ENCODE measurements at regions not wholly inside any gene's neighbourhood (a gene's known extent, or its start where the extent isn't known, plus 50 kb on each side); places are given as distances from the start of the nearest gene placed in this dataset.

GRCh38 chr5:53342236-53342635, 138.2 kb upstream of the FST start:
- Histone ChIP-seq H3K9ac (no peak overlapping the region), H3K9me2 (ENCODE audit: insufficient read depth) (no peaks in the 10 kb centered on the region), H3K4me3 (no peak overlapping the region), H3K27ac (no peak overlapping the region), H4K20me1 (ENCODE audit: insufficient read depth) (no peaks in the 10 kb centered on the region), H3K36me3 (ENCODE audit: low read depth) (no peaks in the 10 kb centered on the region), H3F3A (ENCODE audit: insufficient read depth) (peaks cover 18% of the 10 kb centered on the region), H3K4me1 (ENCODE audit: insufficient read depth) (peaks cover 28% of the 10 kb centered on the region), H3K4me2 (ENCODE audit: unreplicated experiment) (no peak overlapping the region), H3K27me3 (replicated peaks; ENCODE audit: insufficient read depth) (no peaks in the 10 kb centered on the region), H3K79me2 (ENCODE audit: insufficient read depth) (no peaks in the 10 kb centered on the region), H2AFZ (no peak overlapping the region), H3K9me3 (ENCODE audit: low read depth) (no peaks in the 10 kb centered on the region)
- in situ Hi-C loops (cut with MboI) = no loop called here
- TF ChIP-seq EZH2 (IDR thresholded peaks at IDR 0.05; ENCODE audit: insufficient read depth, poor library complexity, severe bottlenecking) (no peak), EZH2phosphoT487 (IDR thresholded peaks at IDR 0.05; ENCODE audit: insufficient read depth, low read depth) (no peak)
- DNase-seq = no peak

- in situ Hi-C loops (cut with MboI) = no loop called here
- Histone ChIP-seq H3F3A (ENCODE audit: insufficient read depth) (peaks cover 18% of the 10 kb centered on the region), H3K27me3 (replicated peaks; ENCODE audit: insufficient read depth) (no peaks in the 10 kb centered on the region), H3K9me2 (ENCODE audit: insufficient read depth) (no peaks in the 10 kb centered on the region), H3K4me1 (ENCODE audit: insufficient read depth) (peaks cover 28% of the 10 kb centered on the region), H3K4me2 (ENCODE audit: unreplicated experiment) (peak overlapping the region; percentile 4), H3K36me3 (ENCODE audit: low read depth) (no peaks in the 10 kb centered on the region), H3K9ac (no peak overlapping the region), H3K79me2 (ENCODE audit: insufficient read depth) (no peaks in the 10 kb centered on the region), H2AFZ (no peak overlapping the region), H4K20me1 (ENCODE audit: insufficient read depth) (no peaks in the 10 kb centered on the region), H3K27ac (peak overlapping the region; percentile 42), H3K9me3 (ENCODE audit: low read depth) (no peaks in the 10 kb centered on the region), H3K4me3 (no peak overlapping the region)
- 0 out of 2 replicates have a peak, but pooled peaks have one; percentile 67 for TF ChIP-seq EZH2phosphoT487 (IDR thresholded peaks at IDR 0.05; ENCODE audit: insufficient read depth, low read depth)
- TF ChIP-seq EZH2 (IDR thresholded peaks at IDR 0.05; ENCODE audit: insufficient read depth, poor library complexity, severe bottlenecking) = no peak
- WGBS, 2 experiments (ENCODE audit: low coverage in 1 of 2, low lambda C conversion rate in 2 of 2, missing lambda C conversion rate in 2 of 2) = 0% methylated on average over 2 of the region's 2 CpGs
- DNase-seq = peak; percentile 97
Measured at GRCh38 chr5:53343187-53343586, 137.2 kb upstream of the FST start.

GRCh38 chr5:53350368-53350767, 130.1 kb upstream of the FST start:
- Histone ChIP-seq H3K79me2 (ENCODE audit: insufficient read depth) (no peaks in the 10 kb centered on the region), H3K9ac (no peak overlapping the region), H2AFZ (peak overlapping the region; percentile 24; the same call in 1 of the 2 replicates), H3K4me3 (no peak overlapping the region), H4K20me1 (ENCODE audit: insufficient read depth) (no peaks in the 10 kb centered on the region), H3K4me1 (ENCODE audit: insufficient read depth) (0 out of 2 replicates have a peak, but pooled peaks cover 12% of the 10 kb centered on the region), H3K27me3 (replicated peaks; ENCODE audit: insufficient read depth) (no peaks in the 10 kb centered on the region), H3K4me2 (ENCODE audit: unreplicated experiment) (no peak overlapping the region), H3K36me3 (ENCODE audit: low read depth) (no peaks in the 10 kb centered on the region), H3K27ac (no peak overlapping the region), H3F3A (ENCODE audit: insufficient read depth) (no peaks in the 10 kb centered on the region), H3K9me2 (ENCODE audit: insufficient read depth) (no peaks in the 10 kb centered on the region), H3K9me3 (ENCODE audit: low read depth) (no peaks in the 10 kb centered on the region)
- TF ChIP-seq EZH2 (IDR thresholded peaks at IDR 0.05; ENCODE audit: insufficient read depth, poor library complexity, severe bottlenecking) (no peak), EZH2phosphoT487 (IDR thresholded peaks at IDR 0.05; ENCODE audit: insufficient read depth, low read depth) (no peak)
- in situ Hi-C loops (cut with MboI) = no loop called here
- 45 to 47% methylated on average over 5 of the region's 5 CpGs for WGBS, 2 experiments (ENCODE audit: low coverage in 1 of 2, low lambda C conversion rate in 2 of 2, missing lambda C conversion rate in 2 of 2)
- no peak for DNase-seq

DNA sequence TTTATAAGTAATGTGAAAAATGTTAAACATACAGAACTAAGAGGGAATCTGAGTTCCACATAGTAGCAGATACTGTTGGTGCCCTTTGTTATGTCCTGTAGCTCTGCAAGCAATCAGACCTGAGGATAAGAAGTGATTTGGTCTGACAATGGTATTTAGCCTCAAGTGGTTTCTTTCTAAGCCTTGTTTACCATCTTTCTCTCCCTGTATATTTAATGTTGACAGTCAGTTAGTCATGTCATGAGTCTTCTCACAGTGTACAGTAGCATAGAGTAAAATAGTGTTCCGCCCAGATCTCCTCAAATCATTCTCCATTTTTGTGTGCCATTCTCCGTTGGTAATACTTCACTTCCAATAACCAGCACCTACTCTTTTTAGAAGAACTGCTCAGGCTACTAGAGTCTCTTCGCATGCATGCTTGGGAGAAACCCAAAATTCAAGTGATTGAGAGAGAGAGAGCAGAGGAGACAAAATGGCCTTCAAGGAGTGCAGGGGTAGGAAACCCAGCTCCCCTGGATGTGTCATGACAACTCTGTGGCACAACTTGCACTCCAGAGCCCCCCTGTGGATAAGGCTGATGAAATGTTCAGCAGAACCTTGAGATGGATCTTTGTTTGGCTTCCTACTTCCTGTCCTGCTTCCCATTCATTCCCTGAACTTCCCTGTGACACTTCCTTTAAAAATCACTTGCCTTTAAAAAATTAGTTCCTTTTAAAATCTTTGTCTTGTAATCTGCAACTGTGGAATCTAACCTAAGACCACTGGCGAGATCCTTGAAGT, 129.2 kb upstream of the FST start:
- Histone ChIP-seq H4K20me1 (ENCODE audit: insufficient read depth) (no peaks in the 10 kb centered on the region), H2AFZ (no peak overlapping the region), H3F3A (ENCODE audit: insufficient read depth) (no peaks in the 10 kb centered on the region), H3K36me3 (ENCODE audit: low read depth) (no peaks in the 10 kb centered on the region), H3K79me2 (ENCODE audit: insufficient read depth) (no peaks in the 10 kb centered on the region), H3K27me3 (replicated peaks; ENCODE audit: insufficient read depth) (no peaks in the 10 kb centered on the region), H3K9me2 (ENCODE audit: insufficient read depth) (no peaks in the 10 kb centered on the region), H3K4me3 (no peak overlapping the region), H3K9me3 (ENCODE audit: low read depth) (no peaks in the 10 kb centered on the region), H3K9ac (no peak overlapping the region), H3K4me2 (ENCODE audit: unreplicated experiment) (no peak overlapping the region), H3K27ac (no peak overlapping the region), H3K4me1 (ENCODE audit: insufficient read depth) (0 out of 2 replicates have a peak, but pooled peaks cover 16% of the 10 kb centered on the region)
- TF ChIP-seq EZH2 (IDR thresholded peaks at IDR 0.05; ENCODE audit: insufficient read depth, poor library complexity, severe bottlenecking) (no peak), EZH2phosphoT487 (IDR thresholded peaks at IDR 0.05; ENCODE audit: insufficient read depth, low read depth) (no peak)
- WGBS, 2 experiments (ENCODE audit: low coverage in 1 of 2, low lambda C conversion rate in 2 of 2, missing lambda C conversion rate in 2 of 2) = 97 to 98% methylated on average over 4 of the region's 4 CpGs
- no peak for DNase-seq
- in situ Hi-C loops (cut with MboI) = no loop called here

All from GM23248 (cell line).